ENCODE measurements at regions not wholly inside any gene's neighbourhood (a gene's known extent, or its start where the extent isn't known, plus 50 kb on each side); places are given as distances from the start of the nearest gene placed in this dataset.

DNA sequence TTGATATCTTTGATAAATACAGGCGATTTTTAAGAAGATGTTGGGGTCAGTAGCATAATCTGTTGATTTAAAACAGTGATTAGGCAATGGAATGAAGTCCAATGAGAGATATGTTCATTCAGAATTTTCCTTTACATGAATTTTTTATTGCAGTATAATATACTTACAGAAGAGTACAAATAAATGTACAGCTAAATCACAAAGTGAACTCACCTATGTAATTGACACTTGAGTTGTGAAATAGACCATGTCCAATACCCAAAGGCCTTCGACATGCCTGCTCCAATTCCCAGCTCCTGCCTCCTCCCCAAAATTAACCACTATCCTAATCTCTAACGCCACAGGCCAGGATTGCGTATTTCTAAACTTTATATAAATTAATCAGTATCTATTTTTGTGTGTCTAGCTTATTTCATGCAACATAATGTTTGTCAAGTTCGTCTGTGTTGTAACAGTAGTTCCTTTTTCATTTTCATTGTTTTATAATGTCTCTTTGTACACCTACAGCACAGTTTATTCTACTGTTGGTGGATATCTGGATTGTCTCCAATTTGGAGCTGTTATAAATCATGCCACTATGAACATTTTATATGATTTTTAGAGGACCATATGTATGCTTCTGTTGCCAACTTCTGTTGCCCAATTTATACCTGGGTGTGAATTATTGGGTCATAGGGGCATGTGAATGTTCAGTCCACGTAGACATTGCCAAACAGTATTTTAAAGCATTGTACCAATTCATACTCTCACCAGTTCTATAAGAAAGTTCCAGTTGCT is 208.3 kb downstream of the TLE1 start:
- DNase-seq = no peak

DNA sequence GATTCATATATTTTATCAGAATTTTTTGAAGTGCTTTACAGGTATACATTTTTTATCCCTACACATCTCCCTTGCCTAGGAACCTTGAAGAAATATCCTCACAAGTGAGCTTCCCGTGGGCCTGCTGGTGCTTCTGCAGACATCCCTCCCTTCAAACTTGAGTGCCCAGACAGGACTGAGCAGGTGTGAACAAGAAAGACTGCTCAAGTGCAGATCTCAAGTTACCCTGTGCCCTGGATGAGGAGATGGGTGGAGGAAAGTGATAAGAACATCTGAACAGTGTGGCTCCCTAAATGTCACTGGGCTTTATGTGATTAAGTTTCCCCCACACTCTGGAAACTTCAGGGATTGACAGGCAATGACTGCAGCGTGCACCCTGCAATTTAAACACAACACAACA is 209.8 kb downstream of the TLE1 start:
- no peak for DNase-seq

- DNase-seq = peak; percentile 34
Measured at GRCh38 chr9:81477669-81478068, 211.7 kb downstream of the TLE1 start.

GRCh38 chr9:81476813-81477490 is 212.4 kb downstream of the TLE1 start:
- DNase-seq = peak; percentile 60

DNA sequence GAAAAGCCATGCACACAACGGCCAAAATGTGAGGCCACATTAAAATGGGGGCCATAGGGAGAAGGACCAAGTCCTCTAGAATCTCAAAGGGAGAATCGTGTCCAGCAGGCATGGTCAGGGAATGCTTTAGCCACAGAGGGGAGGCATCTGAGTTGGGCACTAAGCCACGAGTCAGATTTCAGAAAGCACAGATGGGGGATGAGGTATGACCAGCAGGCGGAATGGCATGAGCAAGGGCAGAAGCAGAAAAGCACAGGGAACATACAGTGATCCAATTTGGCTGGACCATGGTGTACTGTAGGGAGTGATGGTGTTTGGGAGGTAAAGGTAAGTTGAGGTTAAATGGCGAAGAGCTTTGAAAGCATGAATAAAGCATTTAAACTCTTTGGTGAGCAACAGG is 214.6 kb downstream of the TLE1 start:
- DNase-seq = no peak

DNA sequence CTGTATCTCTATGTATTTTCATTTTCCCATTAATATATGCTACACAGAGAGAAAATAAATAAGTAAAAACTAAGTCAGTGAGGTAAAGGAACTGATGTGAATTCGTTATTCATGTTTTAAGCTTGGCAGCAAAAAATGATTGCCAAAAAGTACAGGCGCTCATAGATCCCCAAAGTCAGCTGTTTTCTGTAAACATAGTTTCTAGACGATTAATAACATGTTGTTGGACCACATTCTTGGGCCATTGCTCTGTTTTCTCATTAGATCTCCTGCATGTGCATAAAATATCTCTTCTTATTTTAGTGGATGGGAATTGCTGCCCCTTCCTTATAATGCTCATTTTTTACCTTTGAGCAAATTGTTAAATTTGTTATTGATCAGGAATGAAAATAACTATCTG is 215.2 kb downstream of the TLE1 start:
- DNase-seq = peak; percentile 2

DNA sequence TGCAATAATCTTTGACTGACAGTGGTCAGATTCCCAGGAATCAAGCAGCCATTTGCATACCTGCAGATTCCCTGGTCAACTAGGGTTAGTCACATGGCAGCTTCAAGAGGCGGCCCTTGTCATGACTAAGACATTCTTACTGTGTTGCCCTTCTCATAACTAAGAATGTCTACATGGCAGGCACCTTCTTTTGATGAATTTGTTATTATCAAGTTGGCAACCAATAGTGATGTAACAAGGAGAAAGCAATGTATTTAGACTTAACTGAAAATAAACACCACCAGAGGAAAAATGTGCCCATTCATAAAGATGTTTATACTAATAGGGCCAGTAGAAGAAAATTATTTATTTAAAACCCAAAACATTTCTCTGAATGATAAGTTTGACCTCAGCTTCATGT is 215.6 kb downstream of the TLE1 start:
- no peak for DNase-seq

DNA sequence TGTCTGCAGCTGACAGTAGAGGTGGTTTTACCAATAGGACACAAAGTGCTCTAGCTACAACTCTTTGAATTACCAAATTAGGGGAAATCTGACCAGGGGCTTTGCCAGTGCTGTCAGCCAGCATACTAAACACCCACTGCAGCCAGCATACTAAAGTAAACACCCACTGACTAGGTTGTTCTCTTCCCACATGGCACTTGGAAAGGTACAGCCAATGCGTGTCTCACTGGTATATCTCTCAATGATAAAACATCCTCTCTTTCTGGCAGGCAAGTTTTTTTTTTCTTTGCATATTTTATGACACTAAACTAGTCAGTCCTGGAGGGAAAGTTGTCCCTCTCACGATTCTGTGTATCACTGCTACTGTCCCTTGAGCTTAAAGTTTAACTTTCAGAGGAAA is 216.1 kb downstream of the TLE1 start:
- no peak for DNase-seq

DNA sequence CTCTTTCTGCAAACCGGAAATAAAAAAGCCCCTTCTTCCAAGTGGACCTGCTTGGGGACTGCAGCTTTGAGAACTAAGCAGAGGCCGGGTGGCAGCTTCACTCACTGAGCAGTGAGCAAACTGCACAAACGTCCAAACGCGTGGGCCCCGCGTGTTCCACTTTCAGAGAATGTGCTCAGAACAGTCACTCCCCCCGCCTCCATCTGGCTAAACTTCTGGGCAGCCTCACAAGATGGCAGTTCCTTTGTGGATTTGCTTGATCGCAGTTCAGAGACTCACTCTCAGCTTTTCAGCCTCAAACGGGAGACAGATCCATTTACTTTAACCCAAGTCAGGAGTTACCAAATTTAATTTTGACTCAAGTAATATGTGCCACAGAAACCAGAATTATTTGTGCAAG is 216.6 kb downstream of the TLE1 start:
- no peak for DNase-seq

DNA sequence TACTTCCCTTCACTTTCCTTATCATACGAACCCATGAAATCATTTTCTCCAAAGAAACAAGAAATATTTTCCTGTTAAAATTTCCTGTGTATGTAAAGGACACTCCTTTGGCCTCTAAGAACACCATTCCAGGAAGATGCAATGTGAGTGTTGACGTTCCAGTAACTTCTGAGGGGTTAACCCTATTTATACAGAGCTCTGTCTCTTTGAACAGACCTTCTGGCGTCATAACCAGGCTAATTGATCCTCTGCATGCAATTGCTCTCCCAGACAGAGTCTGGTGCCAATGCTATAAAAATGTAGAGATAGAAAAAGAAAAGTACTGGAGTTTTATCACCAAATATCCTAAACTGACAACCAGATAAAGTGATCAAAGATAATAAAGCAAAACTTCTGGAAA is 218.5 kb downstream of the TLE1 start:
- DNase-seq = no peak

- DNase-seq = no peak
Measured at GRCh38 chr9:81468084-81468595, 221.2 kb downstream of the TLE1 start.

- DNase-seq = no peak
Measured at GRCh38 chr9:81466981-81467380, 222.4 kb downstream of the TLE1 start.

DNA sequence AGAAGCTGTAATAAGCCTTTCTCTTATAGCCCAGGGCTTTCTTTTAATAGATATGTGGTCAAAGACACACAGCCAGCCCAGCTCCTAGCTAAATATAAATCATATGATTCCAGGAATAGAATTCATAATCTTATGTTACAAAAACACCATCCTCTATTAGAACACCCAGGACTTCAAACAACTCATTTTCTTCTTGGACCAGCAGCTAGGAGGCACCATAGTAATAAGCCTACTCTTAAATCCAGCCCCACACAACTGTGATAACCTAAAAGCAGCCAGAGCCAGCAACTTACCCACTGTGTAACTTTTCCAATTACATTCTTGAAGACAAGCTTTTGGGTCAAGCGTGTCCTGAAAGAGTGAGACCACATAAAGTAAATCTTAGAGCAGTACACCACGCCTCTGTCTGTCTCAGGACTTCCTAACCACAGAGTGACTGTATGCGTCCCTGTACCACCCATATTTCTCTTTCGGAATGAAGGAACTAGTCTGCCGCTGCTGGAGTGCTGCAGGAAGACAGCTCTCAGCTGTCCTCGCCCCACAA is 223.8 kb downstream of the TLE1 start:
- DNase-seq = peak; percentile 36

GRCh38 chr9:81462801-81463200 is 226.5 kb downstream of the TLE1 start:
- DNase-seq = peak; percentile 57

DNA sequence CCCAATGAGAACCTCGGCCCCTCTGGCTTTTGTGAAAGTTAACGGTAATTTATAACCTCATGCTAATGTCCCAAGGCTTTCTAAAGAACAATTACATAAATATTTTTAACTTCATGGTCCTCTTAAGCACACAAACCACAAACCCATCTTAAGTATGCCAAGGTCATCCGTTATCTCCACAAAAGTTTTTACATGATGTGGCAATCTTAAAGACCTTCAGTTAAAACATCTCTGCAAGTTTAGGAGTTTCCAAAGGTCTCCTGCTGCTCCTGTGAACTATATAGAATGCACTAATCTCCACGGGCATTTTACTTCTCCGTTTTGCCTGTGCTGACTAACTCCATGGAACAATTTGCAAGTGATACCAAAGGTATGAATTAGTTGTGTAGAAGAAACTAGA is 228.2 kb downstream of the TLE1 start:
- DNase-seq = no peak

GRCh38 chr9:81460693-81461092 is 228.7 kb downstream of the TLE1 start:
- DNase-seq = no peak

DNA sequence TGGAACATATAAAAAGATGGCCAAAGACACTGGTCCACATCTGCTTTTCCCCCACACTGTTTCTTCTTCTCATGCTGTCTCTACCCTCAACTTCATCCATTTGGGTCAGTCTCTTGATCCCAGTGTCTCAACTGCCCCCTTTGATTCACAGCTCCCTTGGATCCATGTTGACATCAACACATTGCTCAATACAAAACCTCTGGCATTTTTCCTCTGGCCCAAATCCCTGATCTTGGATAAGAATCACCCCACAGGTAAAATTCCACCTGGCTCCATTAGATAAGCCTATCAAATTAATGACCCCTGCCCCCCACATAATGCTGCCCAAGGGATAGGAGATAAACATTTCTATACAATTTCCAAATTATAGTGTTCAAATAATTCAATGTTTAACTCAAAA is 229.8 kb downstream of the TLE1 start:
- DNase-seq = no peak

DNA sequence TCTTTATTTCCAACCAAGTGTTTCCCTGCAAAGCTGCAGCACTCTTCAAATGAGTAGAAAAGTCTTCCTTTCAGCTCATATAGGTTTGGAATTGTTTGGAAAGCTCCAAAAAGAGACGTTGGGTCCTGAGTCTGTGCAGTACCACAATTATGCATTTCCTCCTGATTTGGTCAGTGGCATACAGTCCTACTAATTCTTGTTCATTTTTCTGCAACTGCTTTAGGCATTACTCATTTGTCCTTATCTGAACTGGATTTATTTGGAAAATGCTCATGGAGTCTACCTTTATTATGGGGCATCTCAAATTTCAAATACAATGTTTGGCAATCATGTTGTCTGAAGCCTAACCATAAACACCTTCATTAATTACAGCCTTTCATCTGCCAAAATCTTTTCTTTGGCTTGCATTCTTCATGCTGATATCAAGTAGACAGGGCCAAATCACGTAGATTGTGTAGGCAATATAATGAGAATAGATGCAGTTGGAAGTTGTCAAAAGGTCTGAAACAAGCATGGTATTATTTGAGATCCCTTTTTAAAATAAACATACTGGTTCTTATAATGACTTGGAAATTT is 232.8 kb downstream of the TLE1 start:
- DNase-seq = peak; percentile 52

DNA sequence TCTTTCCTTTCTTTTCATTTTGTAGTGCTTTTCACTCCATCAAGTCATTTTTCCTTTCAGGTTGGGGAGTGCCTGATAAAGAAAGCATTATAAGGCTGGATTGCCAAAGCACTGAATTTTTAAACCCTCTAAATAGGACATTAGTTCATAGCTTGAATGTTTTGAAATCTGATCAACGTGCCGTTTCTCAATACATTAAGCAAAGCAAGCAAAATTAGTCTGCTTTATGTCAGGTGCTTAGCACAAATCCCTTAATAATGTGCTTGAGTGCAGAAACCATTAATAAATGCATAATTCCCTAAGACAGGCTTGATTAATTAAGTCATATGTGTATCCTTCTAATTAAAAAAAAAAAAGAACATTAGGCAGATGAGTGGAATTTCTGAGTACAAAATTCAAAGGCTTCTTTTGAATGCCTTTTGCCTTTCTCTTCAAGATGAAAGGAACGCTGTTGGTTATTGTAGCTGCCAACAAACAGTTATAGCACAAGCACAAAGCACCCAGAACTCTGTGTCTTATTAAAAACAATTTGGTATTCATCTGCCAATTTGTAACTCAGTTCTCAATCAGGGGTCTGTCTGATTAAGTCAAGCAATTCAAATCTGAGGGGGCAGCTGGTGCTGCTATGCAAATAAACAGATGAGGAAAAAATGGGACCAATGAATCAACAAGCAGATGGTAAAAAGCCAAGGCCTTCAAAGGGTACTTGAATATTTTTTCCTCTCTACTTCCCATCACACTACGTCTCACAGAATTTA is 233.7 kb downstream of the TLE1 start:
- DNase-seq = no peak

DNA sequence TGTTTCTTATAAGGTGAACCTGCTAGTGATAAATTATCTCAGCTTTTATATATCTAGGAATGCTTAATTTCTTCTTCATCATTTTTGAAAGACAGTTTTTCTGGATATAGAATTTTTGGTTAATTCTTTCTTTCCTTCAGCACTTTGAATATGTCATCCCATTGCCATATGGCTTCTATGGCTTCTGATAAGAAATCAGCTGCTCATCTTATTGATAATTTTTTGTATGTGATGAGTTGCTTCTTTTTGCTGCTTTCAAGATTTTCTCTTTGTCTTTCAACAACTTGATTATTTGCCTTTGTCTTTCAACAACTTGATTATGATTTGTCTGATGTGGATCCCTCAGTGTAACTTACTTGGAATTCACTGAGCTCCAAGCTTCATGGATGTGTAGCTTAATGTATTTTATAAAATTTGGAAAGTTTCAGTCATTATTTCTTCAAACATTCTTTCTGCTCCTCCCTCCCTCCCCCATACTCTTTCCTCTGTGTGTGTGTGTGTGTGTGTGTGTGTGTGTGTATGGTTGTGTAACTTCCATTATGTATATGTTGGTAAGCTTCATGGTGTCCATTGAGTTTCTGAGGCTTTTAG is 243.9 kb downstream of the TLE1 start:
- no peak for DNase-seq

DNA sequence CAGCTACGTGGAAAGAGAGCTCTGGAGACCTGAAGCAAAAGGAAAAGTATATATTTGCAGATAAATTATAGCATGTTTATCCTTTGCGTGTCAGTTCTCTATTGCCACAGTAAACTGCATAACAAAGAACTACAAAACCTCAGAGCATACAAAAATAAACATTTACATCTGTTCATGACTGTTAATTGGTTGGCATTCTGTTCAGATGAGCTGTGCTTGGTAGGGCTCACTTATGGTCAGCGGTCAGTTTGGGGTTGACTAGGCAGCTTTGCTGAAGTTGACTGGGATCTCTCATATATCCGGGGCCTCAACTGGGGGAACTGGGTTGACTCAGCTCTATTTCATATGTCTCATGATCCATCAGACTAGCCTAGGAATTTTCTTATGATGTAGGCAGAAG is 257.7 kb downstream of the TLE1 start:
- peak; percentile 78 for DNase-seq

- peak; percentile 44 for DNase-seq
Measured at GRCh38 chr9:81430727-81431126, 258.6 kb downstream of the TLE1 start.

All from fibroblast of skin of back (primary cell).